SU-DHL-6 (cell line): ENCODE measurements at regions not wholly inside any gene's neighbourhood (a gene's known extent, or its start where the extent isn't known, plus 50 kb on each side); places are given as distances from the start of the nearest gene placed in this dataset.

ENCODE experiments used
- H2AFZ ChIP-seq: fragments of 200-600 bp; sonication (generic); 2 replicates; pipeline ENCODE4 v1.6.1; 2014; ENCODE audit warnings: low read depth, mild to moderate bottlenecking, moderate library complexity, mixed read lengths, antibody characterized with exemption, low read length; ENCODE audit not compliant: severe bottlenecking
- H3F3A ChIP-seq: fragments of 200-600 bp; shearing (Covaris generic); 2 replicates; pipeline ENCODE4 v1.6.0; 2016; ENCODE audit warnings: antibody characterized with exemption, mild to moderate bottlenecking; ENCODE audit not compliant: insufficient read depth
- H3K27ac ChIP-seq: fragments of 200-600 bp; sonication (generic); 2 replicates; pipeline ENCODE4 v1.5.1; 2016; ENCODE audit warnings: low read depth, mild to moderate bottlenecking, low read length, moderate library complexity, mixed read lengths
- H3K27me3 ChIP-seq: fragments of 200-600 bp; sonication (generic), shearing (Covaris generic); 2 replicates; pipeline ENCODE4 v1.6.0; 2014; ENCODE audit warnings: mild to moderate bottlenecking, low read length
- H3K36me3 ChIP-seq: fragments of 200-600 bp; sonication (generic); 2 replicates; pipeline ENCODE4 v1.6.1; 2014; ENCODE audit warnings: mild to moderate bottlenecking, low read length, mixed read lengths
- H3K4me2 ChIP-seq: fragments of 300-600, 200-600 bp; shearing (Covaris generic), sonication (generic); 2 replicates; pipeline ENCODE4 v1.6.0; 2014; ENCODE audit warnings: low read length, low read depth, mild to moderate bottlenecking; ENCODE audit not compliant: poor library complexity, severe bottlenecking
- H3K4me3 ChIP-seq: fragments of 200-600 bp; sonication (generic); 2 replicates; pipeline ENCODE4 v1.5.1; 2014; ENCODE audit warnings: antibody characterized with exemption, low read length, mild to moderate bottlenecking, mixed read lengths; ENCODE audit not compliant: insufficient read depth, poor library complexity, severe bottlenecking
- H3K79me2 ChIP-seq: fragments of 200-600 bp; sonication (generic); 2 replicates; pipeline ENCODE4 v1.6.1; 2014; ENCODE audit warnings: mild to moderate bottlenecking, low read length, moderate library complexity; ENCODE audit not compliant: insufficient read depth
- H3K9ac ChIP-seq: fragments of 200-600 bp; sonication (generic); 2 replicates; pipeline ENCODE4 v1.7.0; 2014; ENCODE audit warnings: mild to moderate bottlenecking, low read length
- H3K9me2 ChIP-seq: fragments of 200-600 bp; sonication (generic); replicated peaks from 2 replicates; pipeline ENCODE4 v1.6.1; 2014; ENCODE audit warnings: low read length; ENCODE audit not compliant: insufficient read depth
- H3K9me3 ChIP-seq: fragments of 200-600 bp; sonication (generic); 2 replicates; pipeline ENCODE4 v1.6.1; 2014; ENCODE audit warnings: low read length, mixed read lengths; ENCODE audit not compliant: insufficient read depth
- H4K20me1 ChIP-seq: fragments of 200-600 bp; sonication (generic); 2 replicates; pipeline ENCODE4 v1.6.1; 2014; ENCODE audit warnings: low read depth, mild to moderate bottlenecking, antibody characterized with exemption, low read length, moderate library complexity, mixed read lengths
- CTCF ChIP-seq: fragments of 200-600 bp; sonication (generic); IDR thresholded peaks from one replicate; pipeline ENCODE4 v1.5.1; 2017; ENCODE audit warnings: antibody characterized with exemption, mild to moderate bottlenecking, low read length, moderate library complexity; ENCODE audit not compliant: insufficient read depth, poor library complexity, severe bottlenecking
- EZH2phosphoT487 ChIP-seq: fragments of 200-600 bp; sonication (generic), shearing (Covaris generic); conservative IDR thresholded peaks from 2 replicates; pipeline ENCODE4 v1.6.1; 2018; ENCODE audit warnings: mild to moderate bottlenecking, antibody characterized with exemption, low read length, moderate library complexity, mixed read lengths

- no peak overlapping the region for H2AFZ ChIP-seq
- H4K20me1 ChIP-seq, result no peaks in the 10 kb centered on the region
- H3F3A ChIP-seq, result no peaks in the 10 kb centered on the region
- TF ChIP-seq CTCF (no peak), EZH2phosphoT487 (no peak)
- no peaks in the 10 kb centered on the region for H3K9me2 ChIP-seq
- no peak overlapping the region for H3K27ac ChIP-seq
- no peaks in the 10 kb centered on the region for H3K79me2 ChIP-seq
- H3K4me3 ChIP-seq, result no peak overlapping the region
- no peak overlapping the region for H3K9ac ChIP-seq
- H3K4me2 ChIP-seq, result no peak overlapping the region
- H3K27me3 ChIP-seq, result no peaks in the 10 kb centered on the region
- H3K9me3 ChIP-seq, result no peaks in the 10 kb centered on the region
- no peaks in the 10 kb centered on the region for H3K36me3 ChIP-seq
These were observed 243.7 kb upstream of the SLC24A2 start for GRCh38 chr9:20032413-20033006.

GRCh38 chr9:20031836-20032235 lies 243.0 kb upstream of the SLC24A2 start:
- no peaks in the 10 kb centered on the region for H3K9me3 ChIP-seq
- TF ChIP-seq CTCF (no peak), EZH2phosphoT487 (no peak)
- H3K9me2 ChIP-seq, result no peaks in the 10 kb centered on the region
- no peak overlapping the region for H3K27ac ChIP-seq
- no peak overlapping the region for H3K4me3 ChIP-seq
- no peak overlapping the region for H3K9ac ChIP-seq
- no peaks in the 10 kb centered on the region for H3F3A ChIP-seq
- no peaks in the 10 kb centered on the region for H3K36me3 ChIP-seq
- no peaks in the 10 kb centered on the region for H4K20me1 ChIP-seq
- no peak overlapping the region for H3K4me2 ChIP-seq
- no peaks in the 10 kb centered on the region for H3K27me3 ChIP-seq
- no peak overlapping the region for H2AFZ ChIP-seq
- no peaks in the 10 kb centered on the region for H3K79me2 ChIP-seq

GRCh38 chr9:20030671-20031070 lies 241.8 kb upstream of the SLC24A2 start:
- Histone ChIP-seq H3K4me3 (no peak overlapping the region), H4K20me1 (no peaks in the 10 kb centered on the region), H3K79me2 (no peaks in the 10 kb centered on the region), H3K9me2 (no peaks in the 10 kb centered on the region), H3K27me3 (no peaks in the 10 kb centered on the region), H2AFZ (no peak overlapping the region), H3K36me3 (no peaks in the 10 kb centered on the region), H3K27ac (no peak overlapping the region), H3F3A (no peaks in the 10 kb centered on the region), H3K9ac (no peak overlapping the region), H3K9me3 (no peaks in the 10 kb centered on the region), H3K4me2 (no peak overlapping the region)
- TF ChIP-seq EZH2phosphoT487 (no peak), CTCF (no peak)
